SK-N-MC (cell line): ENCODE measurements at regions not wholly inside any gene's neighbourhood (a gene's known extent, or its start where the extent isn't known, plus 50 kb on each side); places are given as distances from the start of the nearest gene placed in this dataset.
A peak's percentile ranks its signal among the peaks of the same experiment; 100 is the strongest.

ENCODE experiments used
- DNase-seq: peaks from one replicate; pipeline ENCODE4 v3.0.0-alpha.2; 2011; ENCODE audit warnings: low read depth, low spot score
- H3K27ac ChIP-seq: fragments of 200-600 bp; sonication (generic); 2 replicates; pipeline ENCODE4 v1.5.1; 2016; ENCODE audit warnings: mixed run types
- H3K36me3 ChIP-seq: fragments of 200-600 bp; sonication (generic); 2 replicates; pipeline ENCODE4 v1.6.1; 2017; ENCODE audit warnings: antibody characterized with exemption, low read length, mixed read lengths; ENCODE audit not compliant: insufficient read depth
- H3K4me3 ChIP-seq: fragments of 200-600 bp; sonication (generic); 2 replicates; pipeline ENCODE4 v1.5.1; 2016
- H3K9ac ChIP-seq: fragments of 200-600 bp; sonication (generic); 2 replicates; pipeline ENCODE4 v1.8.0; 2017; ENCODE audit warnings: mixed run types, mixed read lengths; ENCODE audit not compliant: insufficient read length
- H3K9me3 ChIP-seq: fragments of 200-600 bp; sonication (generic); 2 replicates; pipeline ENCODE4 v1.6.1; 2017; ENCODE audit warnings: low read depth, mild to moderate bottlenecking, antibody characterized with exemption, low read length, moderate library complexity, mixed read lengths
- EZH2 ChIP-seq: fragments of 200-600 bp; sonication (generic); IDR thresholded peaks from one replicate; pipeline ENCODE4 v1.6.1; 2017; ENCODE audit warnings: antibody characterized with exemption
- FOXP2 ChIP-seq: optimal IDR thresholded peaks from 2 replicates; pipeline ENCODE3; 2011; ENCODE audit warnings: mild to moderate bottlenecking, moderate library complexity; ENCODE audit not compliant: insufficient read depth; ENCODE audit errors: extremely low read length, control extremely low read depth
- POLR2AphosphoS5 ChIP-seq: IDR thresholded peaks from 2 replicates; pipeline ENCODE4 v1.6.1; 2012; ENCODE audit warnings: mild to moderate bottlenecking, low read depth, low read length, borderline replicate concordance

GRCh38 chrX:147776988-147777387 is 134.7 kb upstream of the FMR1 start:
- TF ChIP-seq FOXP2 = no peak
- TF ChIP-seq EZH2 = no peak
- no peak for TF ChIP-seq POLR2AphosphoS5

GRCh38 chrX:147779173-147779572 is 132.5 kb upstream of the FMR1 start:
- H3K36me3 ChIP-seq = no peaks in the 10 kb centered on the region
- no peak overlapping the region for H3K27ac ChIP-seq
- no peak for TF ChIP-seq EZH2
- TF ChIP-seq POLR2AphosphoS5 = no peak
- no peak for TF ChIP-seq FOXP2
- no peak overlapping the region for H3K4me3 ChIP-seq
- no peaks in the 10 kb centered on the region for H3K9me3 ChIP-seq
- DNase-seq = no peak
- no peak overlapping the region for H3K9ac ChIP-seq

More at GRCh38 chrX:147776988-147777387, 134.7 kb upstream of the FMR1 start:
- no peak for DNase-seq
- no peak overlapping the region for H3K27ac ChIP-seq
- H3K36me3 ChIP-seq = no peaks in the 10 kb centered on the region
- no peak overlapping the region for H3K9ac ChIP-seq
- H3K4me3 ChIP-seq = no peak overlapping the region
- no peaks in the 10 kb centered on the region for H3K9me3 ChIP-seq

GRCh38 chrX:147781844-147782243 is 129.9 kb upstream of the FMR1 start:
- Histone ChIP-seq H3K9ac (no peak overlapping the region), H3K27ac (no peak overlapping the region), H3K9me3 (no peaks in the 10 kb centered on the region), H3K4me3 (no peak overlapping the region), H3K36me3 (no peaks in the 10 kb centered on the region)
- TF ChIP-seq POLR2AphosphoS5 (no peak), EZH2 (no peak), FOXP2 (no peak)
- no peak for DNase-seq

- no peak overlapping the region for H3K27ac ChIP-seq
- H3K9me3 ChIP-seq = no peaks in the 10 kb centered on the region
- H3K9ac ChIP-seq = no peak overlapping the region
- H3K4me3 ChIP-seq = no peak overlapping the region
- no peak for TF ChIP-seq FOXP2
- no peak for TF ChIP-seq POLR2AphosphoS5
- TF ChIP-seq EZH2 = no peak
- DNase-seq = no peak
- no peaks in the 10 kb centered on the region for H3K36me3 ChIP-seq
Measured at GRCh38 chrX:147788641-147789350, 122.9 kb upstream of the FMR1 start.

GRCh38 chrX:147800663-147801062 is 111.1 kb upstream of the FMR1 start:
- H3K36me3 ChIP-seq = no peaks in the 10 kb centered on the region
- TF ChIP-seq POLR2AphosphoS5 = no peak
- TF ChIP-seq EZH2 = no peak
- TF ChIP-seq FOXP2 = no peak
- no peak for DNase-seq
- H3K9me3 ChIP-seq = 0 out of 2 replicates have a peak, but pooled peaks cover 3% of the 10 kb centered on the region
- no peak overlapping the region for H3K27ac ChIP-seq
- H3K9ac ChIP-seq = no peak overlapping the region
- no peak overlapping the region for H3K4me3 ChIP-seq

GRCh38 chrX:147803948-147804347 is 107.8 kb upstream of the FMR1 start:
- no peak for DNase-seq
- no peaks in the 10 kb centered on the region for H3K36me3 ChIP-seq
- peak overlapping the region; percentile 20 for H3K9ac ChIP-seq
- H3K27ac ChIP-seq = no peak overlapping the region
- H3K4me3 ChIP-seq = no peak overlapping the region
- TF ChIP-seq EZH2 = no peak
- TF ChIP-seq FOXP2 = no peak
- no peak for TF ChIP-seq POLR2AphosphoS5
- 0 out of 2 replicates have a peak, but pooled peaks cover 3% of the 10 kb centered on the region for H3K9me3 ChIP-seq

GRCh38 chrX:147811803-147812202 is 99.9 kb upstream of the FMR1 start:
- no peak for DNase-seq
- no peak overlapping the region for H3K4me3 ChIP-seq
- H3K27ac ChIP-seq = no peak overlapping the region
- no peaks in the 10 kb centered on the region for H3K36me3 ChIP-seq
- no peaks in the 10 kb centered on the region for H3K9me3 ChIP-seq
- TF ChIP-seq POLR2AphosphoS5 (no peak), EZH2 (no peak), FOXP2 (no peak)
- no peak overlapping the region for H3K9ac ChIP-seq

GRCh38 chrX:147827070-147827469 is 84.6 kb upstream of the FMR1 start:
- H3K36me3 ChIP-seq = no peaks in the 10 kb centered on the region
- TF ChIP-seq FOXP2 (no peak), POLR2AphosphoS5 (no peak), EZH2 (no peak)
- no peaks in the 10 kb centered on the region for H3K9me3 ChIP-seq
- no peak overlapping the region for H3K4me3 ChIP-seq
- no peak overlapping the region for H3K27ac ChIP-seq
- no peak for DNase-seq
- no peak overlapping the region for H3K9ac ChIP-seq

- H3K9me3 ChIP-seq = no peaks in the 10 kb centered on the region
- TF ChIP-seq POLR2AphosphoS5 = no peak
- no peak for TF ChIP-seq FOXP2
- no peak for TF ChIP-seq EZH2
- H3K4me3 ChIP-seq = no peak overlapping the region
- no peak overlapping the region for H3K9ac ChIP-seq
- H3K27ac ChIP-seq = no peak overlapping the region
- DNase-seq = no peak
- no peaks in the 10 kb centered on the region for H3K36me3 ChIP-seq
Measured at GRCh38 chrX:147828719-147829118, 83.0 kb upstream of the FMR1 start.
